LNCAP (cell line): ENCODE measurements at regions not wholly inside any gene's neighbourhood (a gene's known extent, or its start where the extent isn't known, plus 50 kb on each side); places are given as distances from the start of the nearest gene placed in this dataset.

Source experiments
- TF ChIP-seq, protein P1 (sequence below): fragments of 450-650 bp; IDR thresholded peaks from 2 replicates; pipeline ENCODE4 v1.5.1; 2017; ENCODE audit warnings: mild to moderate bottlenecking

DNA sequence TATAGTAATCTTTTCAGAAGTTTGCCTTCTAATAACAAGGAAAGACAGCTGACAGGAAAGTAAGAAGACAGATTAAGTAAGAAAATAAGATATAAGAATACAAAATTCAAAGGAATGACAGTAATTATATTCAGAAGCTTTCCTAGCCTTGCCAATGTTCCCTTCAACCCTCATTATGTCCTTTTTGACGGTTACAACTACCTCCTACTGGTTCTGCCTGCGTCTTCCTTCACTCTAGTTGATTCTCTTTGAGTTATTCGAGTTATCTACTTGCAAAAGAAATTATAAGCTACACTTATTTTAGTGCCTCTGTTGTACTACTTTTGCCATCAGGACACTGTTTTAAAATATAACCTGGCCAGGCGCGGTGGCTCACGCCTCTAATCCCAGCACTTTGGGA, 218.9 kb upstream of the GYPC start:
- TF ChIP-seq, protein P1, sequence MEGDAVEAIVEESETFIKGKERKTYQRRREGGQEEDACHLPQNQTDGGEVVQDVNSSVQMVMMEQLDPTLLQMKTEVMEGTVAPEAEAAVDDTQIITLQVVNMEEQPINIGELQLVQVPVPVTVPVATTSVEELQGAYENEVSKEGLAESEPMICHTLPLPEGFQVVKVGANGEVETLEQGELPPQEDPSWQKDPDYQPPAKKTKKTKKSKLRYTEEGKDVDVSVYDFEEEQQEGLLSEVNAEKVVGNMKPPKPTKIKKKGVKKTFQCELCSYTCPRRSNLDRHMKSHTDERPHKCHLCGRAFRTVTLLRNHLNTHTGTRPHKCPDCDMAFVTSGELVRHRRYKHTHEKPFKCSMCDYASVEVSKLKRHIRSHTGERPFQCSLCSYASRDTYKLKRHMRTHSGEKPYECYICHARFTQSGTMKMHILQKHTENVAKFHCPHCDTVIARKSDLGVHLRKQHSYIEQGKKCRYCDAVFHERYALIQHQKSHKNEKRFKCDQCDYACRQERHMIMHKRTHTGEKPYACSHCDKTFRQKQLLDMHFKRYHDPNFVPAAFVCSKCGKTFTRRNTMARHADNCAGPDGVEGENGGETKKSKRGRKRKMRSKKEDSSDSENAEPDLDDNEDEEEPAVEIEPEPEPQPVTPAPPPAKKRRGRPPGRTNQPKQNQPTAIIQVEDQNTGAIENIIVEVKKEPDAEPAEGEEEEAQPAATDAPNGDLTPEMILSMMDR, result no peak

DNA sequence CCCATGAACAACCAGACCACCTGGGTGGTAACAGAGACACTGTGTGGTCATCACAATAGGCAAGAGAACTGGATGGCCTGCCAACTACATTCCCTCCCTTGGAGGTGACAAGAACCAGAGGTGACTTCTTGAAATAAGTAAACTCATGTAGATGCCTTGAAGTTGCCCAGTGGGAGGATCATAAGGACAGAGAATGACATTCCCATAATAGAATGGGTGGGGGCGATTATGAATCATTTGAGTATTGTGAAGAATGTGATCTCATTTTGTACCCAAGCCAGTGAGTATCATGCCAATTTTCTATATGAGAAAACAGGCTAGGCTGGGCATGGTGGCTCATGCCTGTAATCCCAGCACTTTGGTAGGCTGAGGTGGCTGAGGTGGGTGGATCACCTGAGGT, 211.4 kb upstream of the GYPC start:
- TF ChIP-seq, protein P1, result no peak

DNA sequence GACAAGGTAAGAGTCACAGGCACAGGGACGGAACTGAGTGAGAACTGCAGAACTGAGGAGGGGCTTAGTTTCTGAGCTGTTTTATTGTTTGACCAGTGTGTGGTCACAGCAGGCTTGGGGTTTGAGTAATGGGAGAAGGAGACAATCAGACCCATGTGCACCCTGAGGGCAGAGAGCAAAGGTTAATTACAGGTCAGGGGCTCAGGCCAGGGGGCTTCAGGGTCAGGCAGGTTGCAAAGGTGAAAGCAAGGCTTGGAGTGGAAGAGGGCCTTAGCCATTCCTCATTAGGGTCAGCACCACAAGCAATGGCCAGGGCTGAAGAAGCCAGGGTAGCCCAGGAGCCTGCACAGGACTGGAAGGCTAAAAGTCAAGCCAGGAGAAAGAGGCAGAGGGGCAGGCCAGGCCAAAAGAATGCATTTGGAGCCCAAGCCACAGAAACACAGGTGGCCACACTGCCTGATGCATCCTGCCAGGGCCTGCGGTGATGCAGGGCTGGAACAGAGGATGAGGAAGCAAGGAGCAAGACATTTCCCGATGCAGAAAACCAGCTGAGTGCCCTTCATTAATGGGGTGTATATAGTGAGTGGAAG, 209.8 kb upstream of the GYPC start:
- TF ChIP-seq, protein P1, result no peak

DNA sequence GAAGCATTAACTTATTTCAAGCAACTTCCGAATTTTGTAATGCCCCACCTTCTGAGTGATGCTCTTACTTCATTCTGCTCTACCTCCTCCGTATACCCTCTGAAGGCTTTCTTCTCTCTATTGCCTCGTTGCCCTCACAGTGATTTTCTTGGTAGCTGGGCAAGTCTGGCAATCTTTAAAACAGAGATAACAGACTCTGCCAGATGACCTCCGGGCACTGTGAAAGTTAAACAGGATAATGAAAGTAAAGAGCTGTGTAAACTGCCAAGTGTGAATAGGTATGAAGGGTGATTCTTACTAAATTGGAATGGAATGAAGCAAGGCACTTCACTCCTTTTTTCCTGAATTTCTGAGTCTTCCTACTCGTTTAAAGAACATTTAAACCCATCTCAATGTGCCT, 207.3 kb upstream of the GYPC start:
- TF ChIP-seq, protein P1, result no peak

DNA sequence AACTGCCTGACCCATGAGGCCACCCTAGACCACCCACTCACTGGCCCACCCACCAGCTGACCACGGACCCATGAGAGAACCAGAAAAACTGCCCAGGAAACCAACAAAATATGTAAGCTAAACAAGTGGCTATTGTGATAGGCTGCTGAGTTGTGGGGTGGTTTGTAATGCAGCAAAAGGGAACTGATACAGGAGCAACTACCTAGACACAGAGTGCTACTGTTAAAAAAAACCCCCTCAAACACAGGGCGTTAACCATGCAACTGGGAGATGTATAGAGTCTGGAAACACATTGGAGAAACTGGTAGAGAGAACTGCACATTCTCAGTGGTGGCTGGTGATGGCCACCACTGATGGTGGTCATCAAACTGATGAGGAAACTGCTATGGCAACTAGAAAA, 206.3 kb upstream of the GYPC start:
- TF ChIP-seq, protein P1, result no peak

DNA sequence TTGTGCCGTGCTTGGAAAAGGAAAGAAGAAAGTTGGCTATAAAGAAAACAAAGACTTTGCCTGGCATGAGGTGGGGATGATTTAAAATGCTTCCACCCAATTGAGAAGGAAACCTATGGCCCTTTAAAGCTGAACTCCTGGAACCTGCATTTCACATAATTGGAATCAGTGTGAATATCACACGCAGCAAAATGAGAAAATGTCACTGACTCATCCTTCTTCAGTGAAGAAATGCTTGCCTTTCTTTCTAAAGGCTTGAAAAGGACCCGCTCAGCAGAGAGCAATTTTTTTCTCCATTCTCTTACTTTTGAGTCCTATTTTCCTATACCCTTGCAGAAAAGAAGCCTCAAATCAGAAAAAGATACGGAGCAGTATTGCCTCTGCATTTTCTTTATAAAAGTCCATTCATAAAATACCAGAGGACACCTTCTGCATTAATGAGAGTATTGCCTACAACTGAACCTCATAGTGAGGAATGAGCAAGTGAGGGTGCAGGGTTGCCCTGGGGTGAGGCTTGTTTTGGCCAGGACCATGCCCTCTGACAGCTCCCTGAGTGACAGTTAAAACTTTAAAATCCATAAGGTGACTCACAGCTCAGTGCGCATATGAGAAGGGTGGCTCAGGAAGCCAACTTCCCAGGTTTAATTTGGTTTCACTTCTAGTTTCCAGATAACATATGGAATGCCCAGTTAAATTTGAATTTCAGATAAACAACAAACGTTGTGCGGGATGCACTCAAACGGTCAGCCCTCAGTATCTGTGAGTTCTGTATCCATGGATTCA, 191.9 kb upstream of the GYPC start:
- TF ChIP-seq, protein P1, result no peak

DNA sequence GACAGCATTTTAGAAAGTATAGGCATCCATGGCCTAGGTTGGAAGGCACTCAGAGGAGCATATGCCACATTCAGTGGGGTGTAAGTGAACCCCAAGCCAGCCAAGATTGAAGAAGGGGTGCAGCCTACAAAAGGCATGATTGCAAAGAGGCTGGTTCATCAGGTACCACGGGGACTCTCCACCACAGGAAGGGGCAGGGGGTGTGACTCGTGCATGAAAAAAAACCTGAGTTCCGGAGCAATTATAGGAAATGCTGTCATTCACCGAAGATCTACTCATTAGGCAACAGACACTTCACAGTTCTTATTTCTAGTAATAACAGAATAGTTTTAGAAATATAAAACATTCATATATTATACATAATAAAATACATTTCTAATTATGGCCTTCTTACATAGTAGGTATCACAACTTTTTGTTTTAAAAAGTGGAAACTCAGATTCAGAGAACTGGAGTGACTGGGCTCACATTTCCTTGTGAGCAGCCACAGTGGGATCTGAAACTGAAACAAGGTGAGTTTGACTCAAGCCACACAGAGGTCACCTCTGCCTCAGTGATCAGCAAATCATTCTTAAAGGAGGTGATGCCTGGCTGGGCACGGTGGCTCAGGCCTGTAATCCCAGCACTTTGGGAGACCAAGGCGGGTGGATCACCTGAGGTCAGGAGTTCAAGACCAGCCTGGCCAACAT, 188.4 kb upstream of the GYPC start:
- TF ChIP-seq, protein P1, result no peak
